DOHH2 (cell line): ENCODE measurements at regions not wholly inside any gene's neighbourhood (a gene's known extent, or its start where the extent isn't known, plus 50 kb on each side); places are given as distances from the start of the nearest gene placed in this dataset.

Experiments used
- H3F3A ChIP-seq: fragments of 200-600 bp; sonication (generic), shearing (Covaris generic); 2 replicates; pipeline ENCODE4 v1.6.0; 2016; ENCODE audit warnings: antibody characterized with exemption, mild to moderate bottlenecking; ENCODE audit not compliant: control insufficient read depth, insufficient read depth
- H3K27ac ChIP-seq: fragments of 200-600 bp; sonication (generic); 2 replicates; pipeline ENCODE4 v1.5.1; 2014; ENCODE audit warnings: low read depth, mild to moderate bottlenecking, low read length, moderate library complexity
- H3K27me3 ChIP-seq: fragments of 200-600 bp; sonication (generic); 2 replicates; pipeline ENCODE4 v1.6.1; 2014; ENCODE audit warnings: mild to moderate bottlenecking, low read length, mixed read lengths; ENCODE audit not compliant: control insufficient read depth
- H3K36me3 ChIP-seq: fragments of 200-600 bp; sonication (generic); 2 replicates; pipeline ENCODE4 v1.6.1; 2014; ENCODE audit warnings: mild to moderate bottlenecking, low read length, moderate library complexity, mixed read lengths; ENCODE audit not compliant: control insufficient read depth
- H3K4me1 ChIP-seq: fragments of 200-600 bp; sonication (generic); 2 replicates; pipeline ENCODE4 v1.6.1; 2014; ENCODE audit warnings: mild to moderate bottlenecking, low read length, mixed read lengths; ENCODE audit not compliant: control insufficient read depth
- H3K4me2 ChIP-seq: fragments of 200-600 bp; sonication (generic); 2 replicates; pipeline ENCODE4 v1.6.0; 2014; ENCODE audit warnings: mild to moderate bottlenecking, low read length, moderate library complexity
- H3K4me3 ChIP-seq: fragments of 200-600 bp; sonication (generic); 2 replicates; pipeline ENCODE4 v1.5.1; 2014; ENCODE audit warnings: mild to moderate bottlenecking, low read length, mixed read lengths
- H3K79me2 ChIP-seq: fragments of 200-600 bp; sonication (generic); 2 replicates; pipeline ENCODE4 v1.6.1; 2014; ENCODE audit warnings: mild to moderate bottlenecking, low read length, mixed read lengths; ENCODE audit not compliant: control insufficient read depth
- H3K9me2 ChIP-seq: fragments of 200-600 bp; sonication (generic); replicated peaks from 2 replicates; pipeline ENCODE4 v1.6.1; 2014; ENCODE audit warnings: mild to moderate bottlenecking, low read length, mixed read lengths; ENCODE audit not compliant: control insufficient read depth
- H3K9me3 ChIP-seq: fragments of 200-600 bp; sonication (generic); 2 replicates; pipeline ENCODE4 v1.6.1; 2014; ENCODE audit warnings: antibody characterized with exemption, low read length, mixed read lengths; ENCODE audit not compliant: control insufficient read depth, insufficient read depth
- H4K20me1 ChIP-seq: fragments of 200-600 bp; sonication (generic); 2 replicates; pipeline ENCODE4 v1.6.0; 2014; ENCODE audit warnings: low read depth, mild to moderate bottlenecking, antibody characterized with exemption, low read length, moderate library complexity; ENCODE audit not compliant: control insufficient read depth, insufficient read depth
- CTCF ChIP-seq: fragments of 200-600 bp; sonication (generic); IDR thresholded peaks from one replicate; pipeline ENCODE4 v1.5.1; 2014; ENCODE audit warnings: antibody characterized with exemption, mild to moderate bottlenecking, low read depth, low read length; ENCODE audit not compliant: poor library complexity, severe bottlenecking
- EZH2phosphoT487 ChIP-seq: fragments of 200-600 bp; sonication (generic); IDR thresholded peaks from 2 replicates; pipeline ENCODE4 v1.6.1; 2017; ENCODE audit warnings: borderline replicate concordance, mild to moderate bottlenecking, antibody characterized with exemption, low read length, moderate library complexity, mixed read lengths

- TF ChIP-seq EZH2phosphoT487, result no peak
- TF ChIP-seq CTCF, result no peak
- H3K4me1 ChIP-seq, result no peaks in the 10 kb centered on the region
- H3K9me2 ChIP-seq, result no peaks in the 10 kb centered on the region
- no peaks in the 10 kb centered on the region for H4K20me1 ChIP-seq
- no peaks in the 10 kb centered on the region for H3K27me3 ChIP-seq
- no peaks in the 10 kb centered on the region for H3K9me3 ChIP-seq
- H3K36me3 ChIP-seq, result peaks cover 24% of the 10 kb centered on the region
- no peaks in the 10 kb centered on the region for H3K79me2 ChIP-seq
- H3K4me2 ChIP-seq, result no peak overlapping the region
- H3K4me3 ChIP-seq, result no peak overlapping the region
- H3F3A ChIP-seq, result no peaks in the 10 kb centered on the region
- H3K27ac ChIP-seq, result no peak overlapping the region
Measured at GRCh38 chr2:6760132-6760531, 105.6 kb downstream of the CMPK2 start.

GRCh38 chr2:6764968-6765723, 100.6 kb downstream of the CMPK2 start:
- Histone ChIP-seq H3K9me2 (no peaks in the 10 kb centered on the region), H3K27ac (no peak overlapping the region), H4K20me1 (no peaks in the 10 kb centered on the region), H3K79me2 (no peaks in the 10 kb centered on the region), H3F3A (no peaks in the 10 kb centered on the region), H3K4me2 (no peak overlapping the region), H3K36me3 (peaks cover 47% of the 10 kb centered on the region), H3K4me1 (no peaks in the 10 kb centered on the region), H3K4me3 (no peak overlapping the region), H3K27me3 (no peaks in the 10 kb centered on the region), H3K9me3 (no peaks in the 10 kb centered on the region)
- TF ChIP-seq CTCF, result no peak
- TF ChIP-seq EZH2phosphoT487, result no peak

- TF ChIP-seq EZH2phosphoT487 (no peak), CTCF (no peak)
- no peaks in the 10 kb centered on the region for H4K20me1 ChIP-seq
- H3K9me2 ChIP-seq, result no peaks in the 10 kb centered on the region
- H3K79me2 ChIP-seq, result peaks cover 13% of the 10 kb centered on the region
- H3K36me3 ChIP-seq, result peaks cover 73% of the 10 kb centered on the region
- H3K9me3 ChIP-seq, result no peaks in the 10 kb centered on the region
- no peaks in the 10 kb centered on the region for H3K27me3 ChIP-seq
- H3K27ac ChIP-seq, result no peak overlapping the region
- H3K4me3 ChIP-seq, result no peak overlapping the region
- H3F3A ChIP-seq, result peaks cover 8% of the 10 kb centered on the region
- no peak overlapping the region for H3K4me2 ChIP-seq
- H3K4me1 ChIP-seq, result peaks cover 28% of the 10 kb centered on the region
Measured at GRCh38 chr2:6769346-6769745, 96.4 kb downstream of the CMPK2 start.

- Histone ChIP-seq H3K9me3 (peaks cover 3% of the 10 kb centered on the region; the same call in 1 of the 2 replicates), H3K27me3 (no peaks in the 10 kb centered on the region), H4K20me1 (no peaks in the 10 kb centered on the region), H3K27ac (no peak overlapping the region), H3K4me2 (no peak overlapping the region), H3K36me3 (peaks cover 73% of the 10 kb centered on the region), H3K4me1 (peaks cover 35% of the 10 kb centered on the region), H3K9me2 (no peaks in the 10 kb centered on the region), H3F3A (peaks cover 10% of the 10 kb centered on the region), H3K79me2 (peaks cover 20% of the 10 kb centered on the region), H3K4me3 (no peak overlapping the region)
- TF ChIP-seq CTCF (no peak), EZH2phosphoT487 (no peak)
Measured at GRCh38 chr2:6770006-6770405, 95.7 kb downstream of the CMPK2 start.
